ENCODE measurements at regions not wholly inside any gene's neighbourhood (a gene's known extent, or its start where the extent isn't known, plus 50 kb on each side); places are given as distances from the start of the nearest gene placed in this dataset.

DNA sequence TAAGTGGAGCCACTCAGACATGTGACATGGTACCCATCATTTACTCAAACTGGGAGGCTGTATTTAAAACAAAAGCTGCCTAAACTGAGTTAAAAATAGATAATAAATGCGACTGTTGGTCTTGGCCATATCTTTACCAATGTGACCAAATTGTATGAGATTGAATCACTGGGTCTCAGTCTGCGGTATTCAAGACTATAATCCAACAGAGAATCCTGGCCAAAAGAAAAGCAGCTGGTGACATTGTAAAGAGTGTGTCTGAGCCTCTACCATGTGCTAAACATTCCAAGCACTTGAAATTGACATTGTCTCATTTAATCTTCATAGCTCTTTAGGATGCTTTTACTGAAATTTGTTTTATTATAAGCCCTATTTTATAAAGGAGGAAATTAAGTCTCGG, 282.6 kb downstream of the ZNF608 start:
- no peak for DNase-seq (ENCODE audit: low spot score)

DNA sequence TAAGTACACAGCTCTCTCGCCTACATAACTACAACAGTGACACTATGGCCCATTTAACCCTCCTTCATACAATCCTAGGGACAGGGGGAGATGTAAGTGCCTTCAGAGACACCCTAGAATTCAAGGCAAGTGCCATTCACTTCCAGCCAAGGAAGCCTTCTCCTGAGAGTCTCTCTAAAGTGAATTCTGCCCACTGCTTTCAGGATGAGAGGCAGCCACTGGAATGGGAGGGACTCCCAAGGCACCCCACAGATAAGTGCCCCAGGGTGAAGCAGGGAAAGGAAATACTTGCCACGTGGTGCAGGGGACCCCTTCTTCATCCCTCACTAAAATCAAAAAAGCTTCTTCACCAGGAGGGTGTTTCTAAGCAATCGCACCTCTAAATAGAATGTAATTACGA, 283.7 kb downstream of the ZNF608 start:
- DNase-seq (ENCODE audit: low spot score), result no peak

DNA sequence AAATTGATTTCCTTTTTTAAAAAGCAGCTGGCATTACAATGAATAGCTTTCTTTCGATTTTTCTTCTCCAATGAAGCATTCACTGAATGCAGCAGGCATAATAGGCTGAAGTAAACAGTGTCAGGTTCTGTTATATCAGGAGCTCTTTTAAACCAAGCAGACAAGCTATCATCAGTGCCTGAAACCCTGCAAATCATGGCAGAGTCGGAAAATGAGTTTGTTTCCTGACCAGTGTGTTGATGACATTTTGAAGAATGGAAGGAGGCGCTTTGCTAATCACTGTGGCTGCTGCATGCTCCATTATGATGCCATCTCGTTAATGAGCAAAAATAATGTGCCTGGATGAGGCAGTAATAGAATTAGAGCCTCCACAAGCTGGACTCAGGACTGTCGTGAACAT, 284.5 kb downstream of the ZNF608 start:
- no peak for DNase-seq (ENCODE audit: low spot score)

DNA sequence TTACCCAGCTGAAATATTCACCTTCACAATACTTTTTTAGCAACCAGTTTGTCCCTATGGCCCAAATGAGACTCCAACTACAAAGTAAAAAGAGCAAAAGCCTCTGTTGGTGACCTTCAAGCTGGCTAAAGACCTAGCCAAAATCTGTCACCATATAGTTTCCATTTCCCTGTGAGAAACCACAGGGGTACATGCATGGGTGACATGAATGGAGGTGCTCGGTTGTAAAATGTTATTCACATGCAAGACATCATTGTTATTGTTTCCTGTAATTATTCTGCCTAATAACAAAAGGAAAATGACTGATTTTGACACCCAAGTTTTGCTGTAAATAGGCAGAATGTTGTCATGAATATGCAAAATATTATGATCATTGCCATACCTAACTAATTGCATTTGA, 285.3 kb downstream of the ZNF608 start:
- DNase-seq (ENCODE audit: low spot score), result no peak

DNA sequence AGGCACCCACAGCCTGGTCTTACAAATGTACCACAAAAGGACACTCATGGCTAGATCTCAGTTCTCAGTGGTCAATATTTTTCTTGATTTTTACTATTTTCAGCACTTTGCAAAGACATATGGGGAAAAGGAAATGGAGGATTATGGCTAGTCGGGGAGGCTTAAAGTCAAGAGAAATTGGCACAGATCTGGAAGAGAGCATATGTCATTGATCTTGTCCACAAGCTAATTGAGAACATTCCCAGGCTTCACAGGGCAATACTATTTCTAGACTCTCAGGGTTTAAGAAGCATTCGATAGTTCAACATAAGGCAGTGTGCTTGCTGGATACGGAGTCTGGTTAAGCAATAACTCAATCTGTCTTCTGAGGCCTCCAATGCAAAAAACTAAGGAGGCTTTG, 285.8 kb downstream of the ZNF608 start:
- no peak for DNase-seq (ENCODE audit: low spot score)

DNA sequence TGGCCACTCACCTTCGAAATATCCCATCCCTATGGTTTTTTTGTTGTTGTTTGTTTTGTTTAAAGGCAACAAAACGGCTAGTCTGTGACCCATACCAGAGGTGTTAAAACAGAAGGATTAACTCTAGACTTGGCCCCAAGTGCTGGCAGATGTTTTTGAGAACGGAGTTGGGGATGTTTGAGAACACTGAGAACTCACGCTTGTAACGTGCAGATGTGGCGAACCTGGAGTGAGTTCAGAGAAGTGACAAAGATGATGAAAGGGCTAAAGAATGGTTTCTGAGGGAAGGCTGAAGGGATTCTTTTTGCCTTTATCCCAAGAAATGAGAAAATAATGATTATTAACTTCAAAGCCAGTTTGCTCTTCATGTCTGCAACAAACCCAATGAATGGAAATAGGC, 286.5 kb downstream of the ZNF608 start:
- DNase-seq (ENCODE audit: low spot score), result no peak

DNA sequence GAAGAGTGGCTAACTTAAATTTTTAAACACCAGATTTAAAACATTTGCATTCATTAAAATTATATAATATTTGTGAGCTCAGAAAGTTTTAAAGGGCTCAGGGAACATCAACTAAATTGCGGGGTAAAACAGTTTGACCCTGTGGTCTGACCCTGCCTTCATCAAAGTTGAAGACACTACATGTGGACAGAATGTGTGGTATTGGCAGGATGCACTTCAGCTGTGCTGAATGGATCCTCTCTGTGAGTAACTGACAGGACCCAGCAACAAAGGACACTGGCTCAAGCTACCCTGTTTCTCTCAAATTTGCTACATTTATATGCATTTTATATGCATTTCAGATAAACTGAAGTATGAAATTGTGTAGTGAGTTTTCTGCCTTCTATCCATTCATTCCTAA, 288.5 kb downstream of the ZNF608 start:
- no peak for DNase-seq (ENCODE audit: low spot score)

DNA sequence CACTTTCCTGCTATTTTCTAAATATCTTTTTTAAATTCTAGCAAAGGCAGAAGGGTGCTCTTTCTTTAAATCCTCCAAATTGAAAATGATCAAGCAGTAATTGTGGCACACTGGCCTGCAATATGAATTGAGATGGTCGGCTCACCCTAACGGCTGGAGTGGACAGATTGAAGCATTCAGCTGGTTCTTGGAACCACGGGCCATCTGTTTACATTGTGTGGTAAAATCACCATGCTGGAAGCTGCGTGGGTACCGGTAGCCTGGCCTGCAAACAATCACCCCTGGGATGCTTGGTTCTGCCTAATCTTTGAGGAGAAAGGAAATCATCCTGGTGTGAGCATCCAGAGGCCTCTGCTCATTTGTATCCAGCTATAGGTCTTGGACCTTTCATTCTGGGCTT, 289.3 kb downstream of the ZNF608 start:
- DNase-seq (ENCODE audit: low spot score), result no peak

DNA sequence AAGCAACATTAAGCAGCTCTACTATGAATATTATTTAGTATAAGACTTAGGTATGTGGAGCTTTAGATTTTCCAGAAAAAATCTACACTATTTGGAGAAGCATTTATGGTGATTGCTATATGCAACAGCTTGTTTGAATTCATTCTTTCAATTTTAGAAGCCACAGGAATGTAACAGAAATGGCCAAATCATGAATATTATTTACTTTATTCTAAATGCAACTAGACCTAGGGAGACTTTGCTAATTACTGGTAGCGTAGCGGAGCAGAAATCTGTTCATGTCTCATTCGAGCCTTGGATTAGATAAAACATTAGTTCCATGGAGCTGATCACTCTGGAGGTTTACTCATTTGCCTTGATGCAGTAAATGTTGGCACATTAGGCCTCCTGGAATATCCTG, 290.2 kb downstream of the ZNF608 start:
- DNase-seq (ENCODE audit: low spot score), result no peak

DNA sequence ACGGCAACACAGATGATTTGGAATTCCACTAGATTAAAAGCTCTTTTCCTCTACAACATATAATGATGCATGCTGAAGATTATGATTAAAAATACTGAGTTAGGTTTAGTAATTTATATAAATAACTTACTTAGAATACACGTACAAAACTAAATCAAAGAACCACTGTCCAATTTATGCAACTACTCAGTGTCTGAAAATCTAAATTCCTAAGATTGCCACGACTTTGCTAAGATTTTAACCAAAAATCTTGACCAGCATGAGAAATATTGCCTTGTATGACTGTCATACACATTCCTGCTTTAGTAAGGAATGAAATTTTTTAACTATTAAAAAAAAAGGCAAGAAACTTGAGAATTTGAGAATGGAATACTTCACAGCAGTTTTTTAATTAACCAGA, 292.4 kb downstream of the ZNF608 start:
- no peak for DNase-seq (ENCODE audit: low spot score)

DNA sequence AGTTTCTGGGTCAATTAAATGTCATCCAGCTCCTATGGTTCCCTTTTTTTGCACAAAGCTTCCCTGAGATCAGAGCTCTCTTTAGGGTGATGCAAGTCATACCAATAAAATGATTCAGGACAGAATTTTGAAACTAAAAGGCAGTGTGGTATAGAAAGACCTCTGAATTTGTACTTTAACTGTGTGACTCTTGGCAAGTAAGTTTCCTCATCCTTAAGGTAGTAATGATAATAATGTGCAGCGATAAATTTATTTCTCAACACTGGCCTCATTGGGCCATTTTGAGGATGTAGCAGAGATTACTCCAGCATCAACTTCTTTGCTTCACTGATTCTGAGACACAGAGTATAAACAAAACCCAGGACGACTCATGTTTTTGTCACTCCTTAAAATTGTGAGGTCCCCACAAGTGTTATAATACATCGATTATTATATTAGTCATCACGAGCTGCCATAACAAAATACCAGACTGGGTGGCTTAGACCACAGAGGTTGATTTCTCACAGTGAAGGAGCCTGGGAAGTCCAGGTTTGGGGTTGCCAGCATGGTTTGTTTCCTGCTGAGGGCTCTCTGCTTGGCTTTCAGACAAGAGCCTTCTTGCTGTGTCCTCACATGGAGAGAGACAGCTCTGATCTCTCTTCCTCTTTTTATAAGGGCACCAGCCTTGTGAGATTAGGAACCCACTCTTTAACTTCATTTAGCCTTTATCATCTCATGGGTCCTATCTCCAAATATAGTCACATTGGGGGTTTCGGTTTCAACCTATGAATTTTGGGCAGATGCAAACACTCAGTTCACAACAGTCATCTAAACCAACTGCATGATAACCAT, 293.0 kb downstream of the ZNF608 start:
- DNase-seq (ENCODE audit: low spot score), result no peak

DNA sequence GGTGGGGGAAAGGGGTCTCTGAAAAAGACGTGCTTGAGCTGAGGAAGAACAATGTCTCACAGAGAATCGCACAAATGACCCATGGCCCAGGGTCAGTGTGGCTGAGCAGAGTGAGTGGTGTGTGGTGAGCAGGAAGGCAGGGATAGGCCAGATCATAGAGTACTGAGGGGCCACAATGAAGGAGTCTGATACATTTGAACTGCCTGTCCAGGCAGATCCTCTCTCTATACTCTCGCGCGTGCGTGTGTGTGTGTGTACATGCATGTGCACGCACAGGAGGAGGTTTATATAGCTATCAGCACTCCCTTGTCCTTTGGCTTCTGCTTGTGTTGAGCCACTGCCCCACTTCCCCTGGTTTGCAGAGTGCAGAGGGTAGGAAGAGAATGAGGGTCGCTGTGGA, 294.0 kb downstream of the ZNF608 start:
- DNase-seq (ENCODE audit: low spot score), result no peak

DNA sequence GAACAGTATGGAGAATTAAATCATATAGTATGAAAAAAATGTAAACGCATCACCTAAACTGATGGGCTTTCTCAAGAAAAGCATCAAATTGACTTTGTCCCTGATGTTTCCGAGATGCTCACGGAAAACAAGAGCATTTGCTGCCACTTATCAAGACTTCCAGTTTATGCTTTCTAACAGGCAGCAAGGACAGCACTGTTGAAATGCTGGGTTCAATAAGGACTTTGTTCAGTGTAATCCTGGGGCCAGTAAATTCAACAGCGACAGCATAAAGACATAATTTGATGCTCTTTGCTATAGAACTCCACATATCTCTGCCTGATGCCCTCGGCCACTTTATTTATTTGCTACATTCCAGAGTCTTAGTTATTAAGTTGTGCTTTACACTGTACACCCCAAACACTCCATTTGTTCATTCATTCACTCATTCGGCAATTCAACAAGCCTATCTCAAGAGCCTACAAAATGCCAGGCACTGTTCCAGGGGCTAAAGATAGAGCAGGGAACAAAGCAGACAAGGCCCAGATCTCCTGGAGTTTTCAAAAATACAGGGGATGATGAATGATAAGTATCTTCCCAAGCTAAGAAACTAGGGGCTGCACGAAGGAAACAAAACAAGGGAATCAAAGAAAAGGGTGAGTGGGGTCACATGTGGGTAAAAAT, 294.6 kb downstream of the ZNF608 start:
- no peak for DNase-seq (ENCODE audit: low spot score)

DNA sequence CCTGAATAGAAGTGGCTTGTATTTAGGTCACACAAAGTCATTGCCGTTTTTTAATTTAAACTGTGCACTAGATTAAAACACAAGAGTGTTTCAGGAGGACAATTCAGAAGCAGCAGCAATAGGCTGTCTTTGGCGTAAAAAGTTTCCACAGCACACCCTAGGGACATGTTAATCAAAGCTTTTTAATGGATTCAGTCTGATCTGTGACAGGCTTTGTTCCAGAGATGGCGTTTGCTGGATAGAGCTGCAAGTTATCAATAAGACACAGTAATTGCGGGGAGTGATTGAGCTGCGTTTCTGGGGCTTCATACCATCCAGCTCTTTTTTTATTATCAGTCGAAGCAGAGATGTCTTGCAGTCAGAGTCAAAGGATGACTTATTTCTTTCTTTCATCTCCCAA, 300.3 kb downstream of the ZNF608 start:
- no peak for DNase-seq (ENCODE audit: low spot score)

DNA sequence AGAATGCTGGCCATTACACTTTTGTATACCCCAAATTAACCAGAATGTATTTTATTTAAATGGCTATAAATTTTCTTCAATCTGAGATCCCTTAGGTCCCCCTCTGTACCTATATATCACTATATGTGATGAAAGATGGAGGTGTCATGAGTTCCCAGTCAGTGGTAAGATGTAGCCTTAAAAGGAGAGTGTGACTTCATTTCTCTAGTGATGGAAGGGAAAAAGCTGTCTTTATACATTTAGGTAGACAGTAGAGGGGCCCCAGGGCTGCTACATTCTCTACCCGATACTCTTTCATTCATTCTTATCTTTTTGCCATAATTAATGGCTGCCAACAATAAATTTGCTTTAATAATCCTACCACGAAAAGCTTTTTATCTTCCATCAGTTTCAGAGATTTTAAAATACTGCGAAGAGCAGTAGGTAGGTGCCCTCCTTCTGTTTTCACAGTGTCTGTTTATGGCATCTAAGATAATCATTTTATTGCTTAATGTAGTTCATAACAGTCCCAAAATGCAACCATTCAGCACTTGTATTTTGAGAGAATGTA, 301.3 kb downstream of the ZNF608 start:
- no peak for DNase-seq (ENCODE audit: low spot score)

DNA sequence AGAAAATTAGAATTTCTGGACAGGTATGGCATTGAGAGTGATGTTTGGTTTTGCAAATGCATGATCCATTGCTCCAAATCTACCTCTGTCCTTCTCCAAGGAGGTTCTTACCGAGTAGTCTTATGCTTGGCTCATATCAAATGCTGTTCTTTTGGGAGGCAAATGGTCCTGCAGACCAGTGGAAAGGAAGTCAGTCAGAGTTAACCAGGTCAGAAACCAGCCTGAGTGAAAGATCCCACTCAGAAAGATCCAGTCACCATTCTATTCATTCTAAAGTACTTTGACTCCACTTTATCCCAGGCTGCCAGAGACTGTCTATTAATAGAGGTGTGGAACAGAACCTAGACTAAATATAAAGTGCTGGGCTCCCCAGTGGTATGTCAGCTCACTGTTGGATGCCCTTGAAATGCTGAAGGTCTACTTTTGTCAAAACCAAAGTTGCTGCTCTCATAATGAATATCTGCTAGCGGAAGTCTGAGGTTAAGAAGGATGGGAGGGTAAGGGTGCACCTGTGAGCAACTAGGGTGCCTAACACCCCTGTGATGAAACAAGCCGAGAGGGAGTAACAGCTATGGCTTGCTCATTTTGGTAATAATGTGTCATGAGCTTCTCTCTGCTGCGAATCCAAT, 302.2 kb downstream of the ZNF608 start:
- DNase-seq (ENCODE audit: low spot score), result no peak

DNA sequence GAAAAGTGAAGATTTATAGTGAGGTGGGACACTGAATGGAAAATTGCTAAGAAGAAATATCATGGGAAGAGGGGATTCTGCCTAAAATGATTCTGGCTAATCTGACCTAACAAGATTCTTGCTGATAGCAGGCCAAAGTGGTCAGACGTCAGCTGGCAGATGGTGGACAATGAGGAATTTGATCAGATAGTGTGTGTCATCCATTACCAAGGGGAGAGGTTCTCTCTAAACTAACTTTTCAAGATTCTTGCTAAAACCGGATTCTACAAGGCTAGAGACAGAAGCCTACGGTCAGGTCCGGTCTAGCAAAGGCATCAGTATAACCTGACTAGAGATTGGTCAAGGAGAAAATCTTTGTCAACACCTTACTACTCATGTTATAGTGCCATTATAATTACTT, 306.0 kb downstream of the ZNF608 start:
- no peak for DNase-seq (ENCODE audit: low spot score)

DNA sequence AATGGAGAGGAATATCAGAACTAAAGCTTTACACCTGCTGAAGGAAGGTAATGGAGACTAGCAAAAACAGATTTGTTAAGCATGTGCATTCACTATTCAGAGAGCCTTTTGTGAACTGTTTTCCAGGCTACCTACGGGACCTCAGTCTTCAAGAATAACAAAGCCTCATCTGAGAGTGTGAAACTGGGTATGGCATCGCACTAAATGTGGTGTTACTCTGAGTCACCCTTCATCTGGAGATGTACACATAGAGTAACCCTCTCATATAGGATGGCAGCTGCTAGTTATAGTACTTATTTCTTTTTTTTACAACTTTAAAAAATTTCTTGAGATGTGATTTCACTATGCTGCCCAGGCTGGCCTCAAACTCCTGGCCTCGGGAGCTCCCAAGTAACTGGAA, 306.8 kb downstream of the ZNF608 start:
- no peak for DNase-seq (ENCODE audit: low spot score)

DNA sequence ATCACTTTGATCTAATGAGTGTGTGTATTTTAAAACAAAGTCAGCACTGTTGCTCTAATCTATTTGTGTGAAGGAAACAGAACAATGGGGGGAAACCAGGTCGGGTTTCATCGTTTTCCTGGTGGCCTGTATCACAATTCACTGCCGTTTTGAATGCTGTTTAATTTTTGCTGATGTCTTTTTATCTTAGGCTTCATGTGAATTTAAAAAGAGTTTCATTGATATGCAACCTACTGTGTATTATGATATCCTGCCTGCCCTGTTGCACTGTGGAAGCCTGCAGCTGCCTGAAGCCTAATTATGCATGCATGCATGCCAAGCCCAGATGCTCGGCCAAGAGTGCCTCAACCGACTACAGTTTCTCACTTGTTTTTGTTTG, 307.5 kb downstream of the ZNF608 start:
- DNase-seq (ENCODE audit: low spot score), result no peak

DNA sequence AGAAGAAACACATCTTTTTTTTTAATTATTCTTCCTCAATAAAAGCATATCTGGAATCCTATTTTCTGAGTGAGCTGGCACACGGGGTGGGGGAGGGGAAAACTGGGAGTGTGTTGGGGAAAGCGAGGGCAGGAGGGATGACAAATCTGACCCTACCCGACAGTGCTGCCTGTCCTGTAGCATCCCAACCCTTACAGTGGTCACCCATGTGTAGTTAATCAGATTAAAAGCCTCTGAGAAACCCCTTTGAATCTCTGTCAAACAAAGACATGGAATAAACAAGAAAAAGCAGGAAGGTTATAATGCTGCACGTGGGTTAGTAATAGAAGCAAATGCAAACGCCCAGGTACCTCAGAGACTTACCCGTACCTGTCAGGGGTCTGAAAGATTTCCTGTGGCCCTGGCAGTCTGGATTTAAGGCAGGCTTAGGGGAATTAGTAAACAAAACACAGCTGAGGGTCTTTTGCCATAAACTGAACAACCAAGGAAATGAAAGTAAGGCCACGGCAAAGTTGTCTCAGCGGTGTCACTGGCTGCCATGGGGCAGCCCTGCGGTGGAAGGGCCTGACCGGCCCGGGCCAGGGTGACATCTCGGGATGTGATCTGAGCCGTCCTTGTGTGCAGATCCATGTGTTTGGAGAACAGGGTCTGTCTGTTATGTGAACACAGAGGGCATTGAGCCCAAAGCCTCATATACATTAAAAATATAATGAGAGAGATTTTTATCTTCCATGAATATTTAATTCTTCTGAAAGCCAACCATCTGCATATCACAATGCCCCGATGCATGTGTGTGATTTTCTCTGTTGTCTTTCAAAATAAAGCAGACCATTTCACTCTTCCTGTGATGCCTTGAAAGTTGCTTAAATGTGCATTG, 308.2 kb downstream of the ZNF608 start:
- DNase-seq (ENCODE audit: low spot score), result no peak

DNA sequence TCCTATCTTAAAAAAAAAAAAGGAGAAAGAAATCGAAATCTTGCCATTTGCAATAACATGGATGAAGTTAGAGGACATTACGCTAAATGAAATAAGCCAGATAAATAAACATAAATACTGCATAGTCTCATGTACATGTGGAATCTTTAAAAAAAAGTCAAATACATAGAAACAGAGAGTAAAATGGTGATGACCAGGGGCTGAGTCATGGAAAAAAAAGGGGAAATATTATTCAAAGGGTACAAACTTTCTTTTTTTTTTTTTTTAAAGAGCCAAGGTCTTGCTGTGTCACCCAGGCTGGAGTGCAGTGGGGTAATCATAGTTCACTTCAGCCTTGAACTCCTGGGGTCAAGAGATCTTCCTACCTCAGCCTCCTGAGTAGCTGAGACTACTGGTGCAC, 310.1 kb downstream of the ZNF608 start:
- DNase-seq (ENCODE audit: low spot score), result no peak

DNA sequence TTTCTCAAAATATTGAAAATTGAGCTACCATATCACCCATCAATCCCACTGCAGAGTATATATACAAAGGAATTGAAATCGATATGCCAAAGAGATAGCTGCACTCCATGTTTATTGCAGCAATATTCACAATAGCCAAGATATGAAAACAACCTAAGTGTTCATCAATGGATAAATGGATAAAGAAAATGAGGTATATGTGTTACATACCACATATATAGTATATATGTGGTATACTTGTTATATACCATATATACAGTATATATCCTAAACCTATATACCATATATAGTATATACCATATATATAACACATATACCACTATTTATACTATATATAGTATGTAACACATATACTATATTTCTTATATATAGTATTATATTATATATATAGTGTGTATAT, 313.3 kb downstream of the ZNF608 start:
- DNase-seq (ENCODE audit: low spot score), result no peak
